ENCODE measurements at regions not wholly inside any gene's neighbourhood (a gene's known extent, or its start where the extent isn't known, plus 50 kb on each side); places are given as distances from the start of the nearest gene placed in this dataset.
A peak's percentile ranks its signal among the peaks of the same experiment; 100 is the strongest.
"Not testable (repeated sequence)": the region's sequence is repeated elsewhere in the genome, so short reads cannot be mapped to it uniquely, and the experiment has no call there.

DNA sequence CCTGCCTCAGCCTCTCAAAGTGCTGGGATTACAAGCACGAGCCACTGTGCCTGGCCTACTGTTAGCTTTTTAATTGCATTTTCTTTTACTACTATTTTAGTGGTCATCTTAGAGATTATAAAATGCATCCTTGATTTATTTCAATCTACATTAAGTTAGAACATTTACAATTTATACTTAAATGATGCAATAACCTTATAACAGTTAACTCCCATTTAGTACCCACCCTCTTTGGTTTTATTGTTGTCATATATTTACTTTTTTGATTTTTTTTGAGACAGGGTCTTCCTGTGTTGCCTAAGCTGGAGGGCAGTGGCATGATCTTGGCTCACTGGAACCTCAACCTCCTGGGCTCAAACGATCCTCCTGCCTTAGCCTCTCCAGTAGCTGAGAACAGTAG lies 77.3 kb downstream of the PPCDC start:
- no peak for DNase-seq (ENCODE audit: low read depth)

DNA sequence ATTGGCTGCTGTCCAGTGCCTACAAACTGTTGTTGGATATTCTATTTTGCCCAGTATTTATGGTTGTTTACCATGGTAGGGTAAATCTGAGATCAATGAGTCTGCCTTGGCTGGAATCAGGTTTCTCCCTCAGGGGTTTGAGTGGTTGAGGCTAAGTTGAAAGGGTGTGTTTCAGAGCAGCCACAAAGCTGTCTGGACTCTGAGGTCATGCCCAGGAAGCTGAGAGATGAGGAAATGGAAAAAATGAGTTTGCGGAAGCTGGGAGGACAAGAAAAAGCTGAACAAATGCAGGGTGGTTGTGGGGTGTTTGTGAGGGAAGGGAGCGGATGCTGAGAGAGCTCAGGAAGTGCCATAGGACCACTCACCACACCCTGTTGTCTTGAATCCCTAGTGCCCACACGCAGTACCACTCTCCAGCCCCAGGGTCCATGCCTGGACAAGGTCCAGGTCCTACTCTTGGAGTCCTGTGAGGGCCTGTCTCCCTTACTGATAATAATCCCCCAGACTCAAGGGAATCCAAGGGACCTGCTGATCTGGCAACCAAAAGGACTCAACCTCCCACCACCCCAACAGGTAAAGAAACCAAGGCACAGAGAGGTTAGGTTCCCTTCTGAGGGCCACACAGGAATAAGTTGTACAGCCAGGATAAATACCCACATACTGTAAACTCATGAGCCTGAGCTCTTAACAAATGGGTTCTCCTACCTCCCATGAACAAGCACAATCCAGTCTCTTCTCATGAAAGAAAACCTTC lies 81.6 kb downstream of the PPCDC start:
- DNase-seq (ENCODE audit: low read depth) = peak; percentile 98

DNA sequence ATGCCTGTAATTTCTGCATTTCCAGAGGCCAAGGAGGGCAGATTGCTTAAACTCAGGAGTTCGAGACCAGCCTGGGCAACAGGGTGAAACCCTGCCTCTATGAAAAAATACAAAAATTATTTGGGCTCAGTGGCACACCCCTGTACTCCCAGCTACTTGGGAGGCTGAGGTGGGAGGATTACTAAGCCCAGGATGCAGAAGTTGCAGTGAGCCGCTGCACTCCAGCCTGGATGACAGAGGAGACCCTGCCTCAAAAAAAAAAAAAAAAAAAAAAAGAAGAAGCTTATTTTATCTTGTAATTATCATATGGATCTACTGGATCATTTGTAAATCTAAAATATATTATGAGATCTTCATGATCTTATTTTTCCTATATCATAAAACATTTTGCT lies 84.1 kb downstream of the PPCDC start:
- DNase-seq (ENCODE audit: low read depth) = no peak

DNA sequence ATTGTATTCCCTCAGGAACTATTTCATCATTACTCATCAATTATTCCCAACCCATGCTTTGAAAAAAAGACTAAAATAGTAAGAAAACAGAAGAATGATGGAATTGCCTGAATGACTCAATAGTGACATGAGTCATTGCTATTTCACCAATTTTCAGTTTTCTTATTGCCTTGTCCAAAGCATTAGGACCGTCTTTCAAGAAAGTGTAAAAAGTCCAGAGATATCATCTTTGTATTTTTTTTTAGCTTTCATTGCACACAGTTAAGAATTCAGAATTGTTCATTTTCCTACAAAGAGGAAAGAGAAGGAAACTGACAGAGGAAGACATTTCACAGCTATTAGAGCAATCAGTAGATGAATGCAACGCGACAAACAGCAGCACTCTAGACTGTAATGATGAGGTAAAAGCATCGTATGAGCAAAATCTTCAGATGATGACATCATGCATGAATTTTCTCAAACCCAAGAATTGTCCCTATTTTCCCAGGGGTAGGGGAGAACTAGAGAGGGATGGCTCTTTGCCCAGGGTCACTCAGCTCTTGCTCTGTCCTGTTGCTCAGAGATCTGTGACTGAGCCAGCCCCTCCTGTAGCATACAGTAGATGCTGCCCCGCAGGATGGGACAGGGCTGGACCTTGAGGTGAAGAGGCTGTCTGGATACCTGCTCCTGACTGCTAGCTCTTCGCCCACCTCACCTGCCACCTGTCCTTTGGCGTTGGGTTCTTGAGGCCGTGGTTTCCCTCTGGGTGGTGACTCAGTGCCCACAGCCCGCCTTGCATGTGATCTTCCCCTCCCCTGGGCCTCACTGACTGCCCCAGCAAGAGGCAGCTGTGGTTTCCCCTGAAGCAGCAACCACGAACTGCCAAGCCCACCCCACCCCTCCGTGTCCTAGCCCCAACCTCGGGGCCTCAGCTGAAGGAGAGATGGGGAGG lies 84.8 kb downstream of the PPCDC start:
- DNase-seq (ENCODE audit: low read depth) = peak; percentile 95

DNA sequence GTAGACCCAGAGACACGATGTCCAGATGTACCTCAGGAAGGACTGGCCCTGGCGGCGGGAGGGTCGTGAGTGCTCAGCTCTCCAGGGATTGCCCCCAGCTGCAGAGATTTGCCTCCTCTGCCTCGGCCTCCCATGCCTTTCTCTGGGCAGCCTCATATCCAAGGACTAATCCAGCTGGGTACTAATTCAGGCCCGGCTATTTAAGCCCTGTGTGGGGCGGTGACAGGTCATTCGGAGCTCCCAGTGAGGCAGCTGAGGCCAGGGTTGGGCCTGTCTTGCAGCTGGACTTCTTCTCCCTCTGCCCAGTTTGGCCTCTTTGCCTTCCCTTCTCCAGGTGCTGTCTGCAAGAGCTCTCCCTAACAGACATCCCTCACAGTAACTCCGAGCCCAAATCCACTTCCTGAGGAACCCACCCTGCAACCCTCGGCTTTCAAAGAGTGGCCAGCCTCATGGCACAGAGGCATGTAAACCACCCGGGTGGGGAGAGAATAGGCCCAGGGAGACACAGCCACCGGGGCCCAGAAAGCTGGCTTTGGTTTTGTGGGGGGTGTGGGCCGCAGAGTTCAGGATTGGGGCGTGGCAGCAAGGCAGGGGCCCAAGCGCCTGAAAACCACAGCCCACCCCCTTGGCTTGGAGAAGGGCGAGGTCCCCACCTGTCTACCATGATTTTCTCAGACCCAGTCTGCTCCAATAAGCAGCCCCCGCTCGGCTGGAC lies 85.8 kb downstream of the PPCDC start:
- no peak for DNase-seq (ENCODE audit: low read depth)

DNA sequence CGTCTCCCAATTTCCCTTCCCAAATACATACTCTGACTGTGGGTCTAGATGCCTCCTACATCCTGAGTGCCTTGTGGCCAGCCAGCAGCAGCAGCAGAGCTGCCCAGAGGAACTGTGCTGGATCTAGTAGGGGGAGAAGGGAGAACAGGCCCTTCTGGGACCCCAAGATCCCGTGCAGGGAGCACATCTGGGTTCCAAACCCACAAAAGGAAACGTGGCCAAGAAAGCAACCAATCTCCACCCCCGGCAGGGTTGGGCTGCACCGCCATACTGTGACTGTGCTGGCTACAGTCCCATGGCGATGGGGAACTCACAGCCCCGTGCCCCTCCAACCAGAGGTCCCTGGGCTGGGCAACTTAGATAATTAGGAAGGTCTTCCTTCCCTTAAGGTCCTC lies 86.3 kb downstream of the PPCDC start:
- DNase-seq (ENCODE audit: low read depth) = no peak

DNA sequence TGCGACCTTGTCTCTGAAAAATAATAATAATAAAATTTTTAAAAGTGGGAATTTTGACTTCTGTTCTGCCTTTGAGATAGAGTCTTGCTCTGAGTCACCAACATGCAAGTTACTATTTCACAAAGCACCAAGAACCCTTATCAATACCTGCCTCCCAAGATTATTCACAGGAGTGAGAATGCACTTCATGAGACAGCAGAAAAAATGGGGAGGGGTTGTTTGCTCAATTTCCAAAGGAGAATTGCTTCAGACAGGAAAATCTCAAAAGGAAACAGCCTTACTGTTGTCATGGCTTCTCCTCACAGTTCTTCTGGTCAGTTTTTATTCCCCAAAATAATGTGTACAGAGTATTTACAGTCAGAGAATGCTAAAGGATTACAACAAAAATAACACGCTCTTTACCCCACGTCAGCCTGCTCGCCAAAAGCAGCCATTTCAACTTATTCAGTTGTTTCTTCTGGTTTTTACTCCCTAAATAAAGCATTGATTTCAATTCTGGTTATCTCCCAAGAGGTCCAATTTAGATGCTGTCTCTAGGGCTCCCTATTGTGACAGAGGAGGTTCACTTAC lies 89.0 kb downstream of the PPCDC start:
- DNase-seq (ENCODE audit: low read depth) = no peak

DNA sequence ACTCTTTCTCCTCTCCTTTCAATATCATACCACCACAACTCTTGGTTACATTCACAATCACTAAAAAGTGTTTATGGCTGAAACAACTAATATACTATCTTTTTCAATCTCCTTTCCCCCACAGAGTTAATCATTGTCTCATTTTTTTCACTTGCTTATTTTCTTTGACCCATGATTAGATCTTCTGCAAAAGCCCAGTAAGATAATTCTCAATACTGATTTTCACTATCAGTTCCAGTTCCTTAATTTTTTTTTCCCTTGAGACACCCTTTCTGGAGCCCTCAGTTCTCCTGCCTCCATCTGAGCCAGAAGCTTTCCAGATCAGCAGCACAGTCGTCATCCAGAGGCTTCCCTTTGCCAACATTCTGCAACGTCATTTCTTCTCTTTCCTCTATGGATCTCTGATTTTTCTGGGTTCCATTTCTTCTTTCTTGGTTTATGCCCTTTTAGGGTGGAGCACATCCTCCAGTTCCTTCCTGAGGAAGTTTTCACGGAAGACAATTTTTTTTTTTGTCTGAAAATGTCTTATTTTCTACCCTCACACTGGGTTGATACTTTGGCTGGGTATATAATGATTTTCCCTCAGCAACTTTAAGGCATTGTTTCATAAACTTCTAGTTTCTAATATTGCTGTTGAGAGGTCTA lies 88.7 kb upstream of the C15orf39 start:
- DNase-seq (ENCODE audit: low read depth) = no peak

DNA sequence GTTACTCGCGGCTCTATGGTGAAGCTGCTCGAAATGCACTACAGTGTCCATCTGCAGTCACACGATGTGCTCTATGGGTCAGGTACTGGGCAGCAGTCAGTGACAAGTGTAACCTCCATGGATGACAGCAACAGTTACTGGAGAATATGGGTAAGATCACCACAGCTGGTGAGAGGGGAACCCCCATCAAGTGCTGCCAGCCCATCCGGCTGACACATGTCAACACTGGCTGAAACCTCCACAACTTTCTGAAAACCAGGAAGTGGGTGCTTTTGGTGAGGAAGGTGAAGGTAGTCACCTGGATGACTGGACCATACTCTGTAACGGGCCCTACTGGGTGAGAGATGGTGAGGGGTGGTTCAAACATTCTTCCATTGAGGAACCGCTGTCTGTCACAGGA lies 87.4 kb upstream of the C15orf39 start:
- DNase-seq (ENCODE audit: low read depth) = no peak

DNA sequence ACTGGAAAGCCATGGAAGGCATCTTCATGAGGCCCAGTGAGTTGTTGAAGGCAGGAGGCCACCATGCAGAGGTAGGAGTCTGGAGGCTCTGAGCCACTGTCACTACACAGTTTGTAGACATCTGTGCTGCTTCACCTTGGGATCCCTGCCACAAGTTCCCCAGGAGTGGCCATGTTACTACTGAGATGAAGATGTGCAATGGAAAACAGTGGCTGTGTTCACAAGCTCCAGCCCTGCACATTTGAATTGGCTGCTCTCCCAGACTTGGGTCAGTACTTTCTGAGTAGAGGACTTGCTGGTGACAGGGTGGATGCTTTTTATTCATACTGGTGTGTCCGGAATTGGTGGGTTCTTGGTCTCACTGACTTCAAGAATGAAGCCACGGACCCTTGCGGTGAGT lies 86.9 kb upstream of the C15orf39 start:
- no peak for DNase-seq (ENCODE audit: low read depth)

DNA sequence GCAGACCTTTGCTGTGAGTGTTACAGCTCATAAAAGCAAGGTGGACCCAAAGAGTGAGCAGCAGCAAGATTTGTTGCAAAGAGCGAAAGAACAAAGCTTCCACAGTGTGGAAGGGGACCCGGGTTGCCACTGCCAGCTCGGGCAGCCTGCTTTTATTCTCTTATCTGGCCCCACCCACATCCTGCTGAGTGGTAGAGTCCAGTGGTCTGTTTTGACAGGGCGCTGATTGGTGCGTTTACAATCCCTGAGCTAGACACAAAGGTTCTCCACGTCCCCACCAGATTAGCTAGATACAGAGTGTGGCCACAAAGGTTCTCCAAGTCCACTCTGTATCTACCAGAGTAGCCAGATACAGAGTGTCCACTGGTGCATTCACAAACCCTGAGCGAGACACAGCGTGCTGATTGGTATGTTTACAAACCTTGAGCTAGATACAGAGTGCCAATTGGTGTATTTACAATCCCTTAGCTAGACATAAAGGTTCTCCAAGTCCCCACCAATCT lies 86.2 kb upstream of the C15orf39 start:
- DNase-seq (ENCODE audit: low read depth) = not testable (repeated sequence)

DNA sequence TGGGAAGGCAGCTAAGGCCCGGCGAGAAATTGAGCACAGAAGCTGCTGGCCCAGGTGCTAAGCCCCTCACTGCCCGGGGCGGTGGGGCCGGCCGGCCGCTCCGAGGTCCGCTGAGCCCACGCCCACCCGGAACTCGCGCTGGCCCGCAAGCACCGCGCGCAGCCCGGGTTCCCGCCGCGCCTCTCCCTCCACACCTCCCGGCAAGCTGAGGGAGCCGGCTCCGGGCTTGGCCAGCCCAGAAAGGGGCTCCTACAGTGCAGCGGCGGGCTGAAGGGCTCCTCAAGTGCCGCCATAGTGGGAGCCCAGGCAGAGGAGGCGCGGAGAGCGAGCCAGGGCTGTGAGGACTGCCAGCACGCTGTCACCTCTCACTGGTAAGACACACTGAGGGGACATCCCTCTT lies 85.5 kb upstream of the C15orf39 start:
- not testable (repeated sequence) for DNase-seq (ENCODE audit: low read depth)

DNA sequence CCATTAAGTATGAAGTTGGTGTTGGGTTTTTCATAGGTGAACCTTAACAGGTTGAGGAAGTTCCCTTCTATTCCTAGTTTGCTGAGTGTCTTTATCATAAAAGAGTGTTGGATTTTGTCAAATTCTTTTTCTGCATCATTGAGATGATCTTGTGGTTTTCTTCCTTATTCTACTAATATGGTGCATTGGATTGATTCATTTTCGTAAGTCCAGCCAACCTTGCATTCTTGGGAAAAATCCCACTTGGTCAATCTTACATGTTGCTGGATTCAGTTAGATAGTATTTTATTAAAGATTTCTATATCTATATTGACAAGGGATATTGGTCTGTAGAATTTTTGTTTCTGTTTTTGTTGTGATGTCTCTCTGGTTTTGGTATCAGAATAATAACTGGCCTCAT lies 83.7 kb upstream of the C15orf39 start:
- DNase-seq (ENCODE audit: low read depth) = no peak

DNA sequence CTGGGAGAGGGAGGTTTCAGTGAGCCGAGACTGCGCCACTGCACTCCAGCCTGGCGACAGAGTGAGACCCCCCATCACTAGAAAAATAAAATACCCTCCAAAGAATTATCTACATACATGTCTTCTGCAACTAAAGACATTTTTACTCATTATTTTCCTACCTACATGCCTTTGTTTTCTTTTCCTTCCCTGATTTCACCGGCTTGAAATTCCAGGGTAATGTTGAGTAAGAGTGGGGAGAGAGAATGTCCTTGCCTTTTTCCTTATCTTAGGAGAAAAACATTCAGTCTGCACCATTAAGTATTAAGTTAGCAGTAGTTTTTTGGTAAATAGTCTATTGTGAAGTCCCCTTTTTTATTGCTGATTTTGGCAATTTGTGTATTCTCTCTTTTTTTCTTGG lies 82.4 kb upstream of the C15orf39 start:
- not testable (repeated sequence) for DNase-seq (ENCODE audit: low read depth)

DNA sequence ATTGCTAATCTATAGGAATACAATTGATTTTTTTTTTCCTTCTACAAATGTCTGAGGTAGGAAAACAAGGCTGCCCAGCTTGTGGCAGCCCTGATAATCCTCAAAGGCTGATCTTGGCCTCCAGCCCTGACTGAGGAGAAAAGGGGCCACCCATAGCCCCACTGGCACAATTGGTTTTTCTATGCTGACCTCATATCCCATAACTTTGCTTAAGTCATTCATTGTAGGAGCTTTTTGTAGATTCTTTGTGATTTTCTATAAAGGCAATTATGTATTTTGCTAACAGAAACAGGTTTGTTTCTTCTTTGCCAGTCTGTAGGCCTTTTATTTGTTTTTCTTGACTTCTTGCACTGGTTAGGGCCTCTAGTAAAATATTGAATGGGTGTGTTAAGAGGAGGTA lies 80.2 kb upstream of the C15orf39 start:
- DNase-seq (ENCODE audit: low read depth) = no peak

DNA sequence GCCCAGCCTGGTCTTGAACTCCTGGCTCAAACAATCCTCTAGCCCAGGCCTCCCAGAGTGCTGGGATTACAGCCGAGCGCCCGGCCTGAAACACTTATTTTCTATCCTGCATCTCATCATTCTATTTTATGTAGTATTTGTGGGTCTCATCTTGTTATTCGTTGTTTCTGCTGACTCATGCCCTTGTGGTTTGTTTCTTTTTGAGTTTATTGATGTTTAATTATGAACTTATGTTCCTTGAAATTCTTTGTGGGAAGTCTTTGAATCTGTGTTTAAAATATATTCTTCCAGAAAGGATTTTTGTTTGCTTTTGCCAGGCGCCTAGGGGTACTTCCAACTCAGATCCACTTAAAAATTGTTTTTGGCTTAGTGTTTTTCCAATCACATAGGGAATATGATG lies 78.3 kb upstream of the C15orf39 start:
- DNase-seq (ENCODE audit: low read depth) = peak; percentile 81

DNA sequence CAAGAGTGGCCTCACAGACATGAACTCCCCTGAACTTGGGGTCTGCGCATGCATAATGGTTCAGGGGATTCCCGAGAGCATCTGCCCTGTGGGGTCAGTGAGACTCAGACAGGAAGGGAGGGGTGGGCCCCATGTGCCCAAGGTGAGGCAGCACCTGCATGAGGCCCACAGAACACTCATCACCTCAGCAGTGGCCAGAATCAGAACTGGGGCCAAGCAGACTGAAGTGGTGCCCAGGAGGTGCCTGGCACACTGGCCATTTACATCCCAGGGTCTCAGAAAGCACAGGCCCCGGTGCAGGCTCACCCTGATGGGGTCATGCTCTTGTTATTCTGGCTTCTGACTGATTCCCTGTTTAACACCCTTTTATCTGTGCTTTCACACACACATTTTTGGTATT lies 77.4 kb upstream of the C15orf39 start:
- not testable (repeated sequence) for DNase-seq (ENCODE audit: low read depth)

DNA sequence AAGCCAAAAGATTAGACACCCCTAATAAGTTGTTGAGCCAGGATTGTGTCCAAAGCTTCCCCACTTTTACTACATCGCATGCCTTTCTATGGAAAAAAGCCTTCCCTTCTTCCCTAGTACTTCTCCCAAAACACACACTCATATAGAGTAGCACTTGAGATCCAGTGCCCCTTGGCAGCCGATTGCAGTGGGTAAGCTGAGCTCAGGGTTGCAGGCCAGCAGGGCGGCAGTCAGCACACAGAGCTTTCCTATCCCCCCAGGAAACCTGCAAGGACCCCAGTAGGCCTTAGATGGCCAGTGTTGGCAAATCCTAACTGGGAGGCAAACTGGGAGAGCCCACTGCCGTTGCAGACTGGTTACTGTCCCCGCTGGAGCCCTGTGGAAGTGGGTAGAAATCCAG lies 75.7 kb upstream of the C15orf39 start:
- no peak for DNase-seq (ENCODE audit: low read depth)

DNA sequence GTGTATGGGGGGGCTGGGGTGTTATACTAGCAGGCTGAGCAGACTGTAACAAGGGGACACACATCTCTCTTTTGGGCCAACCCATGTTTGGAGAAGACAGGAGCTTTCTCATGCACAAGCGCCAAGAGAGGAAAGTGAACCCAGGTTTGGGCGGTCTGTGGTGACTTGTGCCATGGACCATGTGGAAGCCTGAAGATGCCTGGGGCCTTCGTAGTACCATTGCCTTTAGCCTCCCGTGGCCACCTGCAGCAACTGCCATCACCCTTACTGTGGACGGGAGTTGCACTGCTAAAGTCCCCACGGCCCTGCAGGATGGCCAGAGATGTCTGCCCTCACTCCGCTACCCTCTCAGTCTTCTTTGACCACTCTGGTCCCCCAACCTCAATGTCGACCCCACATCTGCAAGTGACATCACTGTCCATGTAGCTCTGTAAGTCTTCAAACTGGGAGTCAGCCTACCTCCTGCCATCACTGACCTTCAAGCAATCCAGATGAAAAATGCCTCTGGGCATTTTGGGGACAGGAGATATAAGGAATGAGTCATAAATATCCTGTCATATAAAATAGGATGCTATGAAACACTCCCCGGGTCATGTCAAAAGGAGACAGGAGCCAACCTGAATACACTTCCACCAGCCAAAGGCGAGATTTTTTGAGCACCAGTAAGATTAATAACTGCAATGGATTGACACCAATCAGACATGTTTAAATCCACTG lies 74.7 kb upstream of the C15orf39 start:
- DNase-seq (ENCODE audit: low read depth) = no peak

DNA sequence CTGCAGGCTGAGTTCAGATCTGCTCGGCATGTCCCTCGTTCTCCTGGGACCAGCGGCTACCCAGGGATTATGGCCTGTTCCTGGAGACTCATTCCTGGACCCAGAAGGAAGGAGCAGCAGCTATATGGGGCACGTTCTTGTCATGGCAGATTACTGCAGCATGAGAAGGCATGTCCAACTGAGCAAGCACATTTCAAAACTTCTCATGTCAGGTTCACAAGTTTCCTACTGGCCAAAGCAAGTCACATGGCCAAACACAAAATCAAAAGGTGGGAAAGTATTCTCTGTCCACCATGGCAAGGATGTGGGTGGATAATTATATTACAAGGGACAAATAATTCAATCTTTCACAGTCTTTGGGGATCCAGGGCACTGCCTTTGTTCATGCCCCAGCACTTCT lies 71.9 kb upstream of the C15orf39 start:
- DNase-seq (ENCODE audit: low read depth) = no peak

DNA sequence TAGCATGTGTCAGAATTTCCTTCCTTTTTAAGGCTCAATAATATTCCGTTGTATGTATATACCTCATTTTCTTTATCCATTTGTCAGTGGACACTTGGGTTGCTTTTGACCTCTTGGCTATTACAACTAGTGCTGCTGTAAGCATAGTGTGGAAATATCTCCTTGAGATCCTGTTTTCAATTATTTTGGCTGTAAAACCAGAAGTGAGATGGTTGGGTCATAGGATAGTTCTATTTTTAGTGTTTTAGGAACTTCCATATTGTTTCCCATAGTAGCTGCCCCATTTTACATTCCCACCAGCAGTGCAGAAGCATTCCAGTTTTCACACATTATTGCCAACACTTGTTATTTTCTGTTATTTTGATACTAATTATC lies 70.4 kb upstream of the C15orf39 start:
- peak; percentile 21 for DNase-seq (ENCODE audit: low read depth)

Data from stromal cell of bone marrow (primary cell).